ENCODE measurements at regions not wholly inside any gene's neighbourhood (a gene's known extent, or its start where the extent isn't known, plus 50 kb on each side); places are given as distances from the start of the nearest gene placed in this dataset.
A peak's percentile ranks its signal among the peaks of the same experiment; 100 is the strongest.

- TF ChIP-seq STAT1 (IDR thresholded peaks at IDR 0.05; ENCODE audit: unreplicated experiment) = no peak
- no peak for TF ChIP-seq REST (IDR thresholded peaks at IDR 0.05; ENCODE audit: unreplicated experiment)
- TF ChIP-seq EZH2phosphoT487 (IDR thresholded peaks at IDR 0.05; ENCODE audit: unreplicated experiment) = no peak
- no peak for TF ChIP-seq CTCF (conservative IDR thresholded peaks at IDR 0.05; ENCODE audit: low read depth in 2 of 2)
- no peak for TF ChIP-seq ZNF114 (CRISPR knock-in tag; IDR thresholded peaks at IDR 0.05)
- no peak for TF ChIP-seq EZH2 (IDR thresholded peaks at IDR 0.05; ENCODE audit: low read depth, unreplicated experiment)
- no peak for TF ChIP-seq NANOG (IDR thresholded peaks at IDR 0.05; ENCODE audit: borderline replicate concordance)
- no peak for TF ChIP-seq ETS1 (IDR thresholded peaks at IDR 0.05)
- no peak overlapping the region for H3K27ac Mint-ChIP-seq
- no peak for DNase-seq (ENCODE audit: low spot score)
These were observed 268.9 kb upstream of the IRX2 start for GRCh38 chr5:3020426-3020825.

GRCh38 chr5:3019045-3019444 is 267.6 kb upstream of the IRX2 start:
- H3F3A ChIP-seq (replicated peaks; ENCODE audit: low read depth) = no peaks in the 10 kb centered on the region
- Mint-ChIP-seq H3K4me1 (peaks cover 8% of the 10 kb centered on the region), H3K27me3 (ENCODE audit: insufficient read depth, low read depth, poor library complexity) (peaks cover 9% of the 10 kb centered on the region), H3K36me3 (ENCODE audit: low read depth) (no peaks in the 10 kb centered on the region), H3K4me3 (no peak overlapping the region), H3K27ac (no peak overlapping the region), H3K9me3 (no peaks in the 10 kb centered on the region)
- no peaks in the 10 kb centered on the region for H3K36me3 ChIP-seq (ENCODE audit: insufficient read depth)
- H3K4me1 ChIP-seq (ENCODE audit: insufficient read depth) = no peaks in the 10 kb centered on the region; the same call in 1 of the 2 replicates
- H3K4me3 ChIP-seq = no peak overlapping the region
- H2AFZ ChIP-seq = no peak overlapping the region
- H3K79me2 ChIP-seq (replicated peaks; ENCODE audit: insufficient read depth) = no peaks in the 10 kb centered on the region
- no peaks in the 10 kb centered on the region for H3K9me2 ChIP-seq (ENCODE audit: insufficient read depth)
- DNase-seq (ENCODE audit: low spot score) (no peak), ATAC-seq (no peak)
- no peak overlapping the region for H3K4me2 ChIP-seq
- no peak overlapping the region for H3K27ac ChIP-seq (ENCODE audit: low read depth)
- no peaks in the 10 kb centered on the region for H3K27me3 ChIP-seq (ENCODE audit: insufficient read depth)
- no peaks in the 10 kb centered on the region for H4K20me1 ChIP-seq (replicated peaks; ENCODE audit: insufficient read depth)
- TF ChIP-seq POLR2AphosphoS5 (IDR thresholded peaks at IDR 0.05; ENCODE audit: low read depth) = no peak
- TF ChIP-seq ZNF462 (CRISPR knock-in tag; IDR thresholded peaks at IDR 0.05) = no peak
- TF ChIP-seq EZH2 (IDR thresholded peaks at IDR 0.05; ENCODE audit: low read depth, unreplicated experiment) = no peak

More at GRCh38 chr5:3020426-3020825, 268.9 kb upstream of the IRX2 start:
- H3K4me3 ChIP-seq = no peak overlapping the region
- H3K4me3 Mint-ChIP-seq = no peak overlapping the region
- no peaks in the 10 kb centered on the region for H3K27me3 ChIP-seq (ENCODE audit: insufficient read depth)
- H3K36me3 Mint-ChIP-seq (ENCODE audit: low read depth) = no peaks in the 10 kb centered on the region
- no peak overlapping the region for H3K27ac ChIP-seq (ENCODE audit: low read depth)
- no peaks in the 10 kb centered on the region for H4K20me1 ChIP-seq (replicated peaks; ENCODE audit: insufficient read depth)
- no peaks in the 10 kb centered on the region for H3K79me2 ChIP-seq (replicated peaks; ENCODE audit: insufficient read depth)
- H3K9me2 ChIP-seq (ENCODE audit: insufficient read depth) = no peaks in the 10 kb centered on the region
- peaks cover 9% of the 10 kb centered on the region for H3K27me3 Mint-ChIP-seq (ENCODE audit: insufficient read depth, low read depth, poor library complexity)
- H3K9me3 Mint-ChIP-seq = no peaks in the 10 kb centered on the region
- peak overlapping the region; percentile 38; the same call in 1 of the 2 replicates for H2AFZ ChIP-seq
- no peak overlapping the region for H3K4me2 ChIP-seq
- H3F3A ChIP-seq (replicated peaks; ENCODE audit: low read depth) = no peaks in the 10 kb centered on the region
- H3K4me1 ChIP-seq (ENCODE audit: insufficient read depth) = no peaks in the 10 kb centered on the region; the same call in 1 of the 2 replicates
- ATAC-seq = no peak
- no peaks in the 10 kb centered on the region for H3K36me3 ChIP-seq (ENCODE audit: insufficient read depth)
- H3K4me1 Mint-ChIP-seq = peaks cover 11% of the 10 kb centered on the region
